Brain microvascular endothelial cell (primary cell): ENCODE measurements at regions not wholly inside any gene's neighbourhood (a gene's known extent, or its start where the extent isn't known, plus 50 kb on each side); places are given as distances from the start of the nearest gene placed in this dataset.

Experiments used
- DNase-seq: peaks from one replicate; pipeline ENCODE4 v3.0.0-alpha.2; 2020
- H3K27ac ChIP-seq: fragments of 250-450 bp; sonication (Bioruptor Pico); 2 replicates; pipeline ENCODE4 v1.5.1; 2020; ENCODE audit warnings: mild to moderate bottlenecking, moderate library complexity
- H3K27me3 ChIP-seq: fragments of 250-450 bp; sonication (Bioruptor Pico); replicated peaks from 2 replicates; pipeline ENCODE4 v1.5.1; 2020; ENCODE audit warnings: mild to moderate bottlenecking
- H3K36me3 ChIP-seq: fragments of 250-450 bp; sonication (Bioruptor Pico); replicated peaks from 2 replicates; pipeline ENCODE4 v1.5.1; 2020; ENCODE audit warnings: mild to moderate bottlenecking
- H3K4me3 ChIP-seq: 2 replicates; pipeline ENCODE4 v1.5.1; 2011; ENCODE audit warnings: low read depth, mild to moderate bottlenecking, control low read depth, low read length, moderate library complexity
- CTCF ChIP-seq: IDR thresholded peaks from 2 replicates; pipeline ENCODE4 v1.5.1; 2011; ENCODE audit warnings: low read depth, mild to moderate bottlenecking, moderate library complexity, low read length, control low read depth, inconsistent platforms; ENCODE audit errors: missing control alignments
- in situ Hi-C: cut with HindIII; loops from 2 replicates; pipeline ENCODE4 v1.10.0; 2017; ENCODE audit warnings: low sequenced_read_pairs, low pct_ligation_motif_present

GRCh38 chr13:90683711-90684131 is 663.8 kb upstream of the MIR17HG start:
- in situ Hi-C loops, result no loop called here
- H3K27ac ChIP-seq, result no peak overlapping the region
- H3K27me3 ChIP-seq, result no peaks in the 10 kb centered on the region
- TF ChIP-seq CTCF, result no peak
- no peaks in the 10 kb centered on the region for H3K36me3 ChIP-seq
- DNase-seq, result no peak
- no peak overlapping the region for H3K4me3 ChIP-seq

- no peak for TF ChIP-seq CTCF
- in situ Hi-C loops, result no loop called here
- peak; percentile 68 for DNase-seq
- Histone ChIP-seq H3K36me3 (no peaks in the 10 kb centered on the region), H3K27me3 (no peaks in the 10 kb centered on the region), H3K4me3 (no peak overlapping the region), H3K27ac (peak overlapping the region; percentile 42)
These were observed 661.0 kb upstream of the MIR17HG start for GRCh38 chr13:90686442-90686841.

- no peak overlapping the region for H3K27ac ChIP-seq
- in situ Hi-C loops, result no loop called here
- TF ChIP-seq CTCF, result no peak
- no peak overlapping the region for H3K4me3 ChIP-seq
- no peak for DNase-seq
- no peaks in the 10 kb centered on the region for H3K27me3 ChIP-seq
- H3K36me3 ChIP-seq, result no peaks in the 10 kb centered on the region
These were observed 658.4 kb upstream of the MIR17HG start for GRCh38 chr13:90689111-90689510.

GRCh38 chr13:90690458-90691080 is 656.9 kb upstream of the MIR17HG start:
- in situ Hi-C loops, result no loop called here
- no peak overlapping the region for H3K4me3 ChIP-seq
- TF ChIP-seq CTCF, result no peak
- DNase-seq, result peak; percentile 51
- H3K36me3 ChIP-seq, result no peaks in the 10 kb centered on the region
- peak overlapping the region; percentile 43 for H3K27ac ChIP-seq
- no peaks in the 10 kb centered on the region for H3K27me3 ChIP-seq

- in situ Hi-C loops, result no loop called here
- H3K4me3 ChIP-seq, result no peak overlapping the region
- H3K27ac ChIP-seq, result peak overlapping the region; percentile 70
- no peaks in the 10 kb centered on the region for H3K27me3 ChIP-seq
- no peak for TF ChIP-seq CTCF
- no peaks in the 10 kb centered on the region for H3K36me3 ChIP-seq
- peak; percentile 55 for DNase-seq
These were observed 651.2 kb upstream of the MIR17HG start for GRCh38 chr13:90696254-90696653.

GRCh38 chr13:90696656-90697055 is 650.8 kb upstream of the MIR17HG start:
- DNase-seq, result peak; percentile 5
- H3K27ac ChIP-seq, result peak overlapping the region; percentile 70
- no peak overlapping the region for H3K4me3 ChIP-seq
- H3K36me3 ChIP-seq, result no peaks in the 10 kb centered on the region
- in situ Hi-C loops, result no loop called here
- no peaks in the 10 kb centered on the region for H3K27me3 ChIP-seq
- TF ChIP-seq CTCF, result no peak
